Loucy (cell line): ENCODE measurements at regions not wholly inside any gene's neighbourhood (a gene's known extent, or its start where the extent isn't known, plus 50 kb on each side); places are given as distances from the start of the nearest gene placed in this dataset.

ENCODE experiments used
- EZH2phosphoT487 ChIP-seq: fragments of 200-600 bp; IDR thresholded peaks from 2 replicates; pipeline ENCODE4 v1.6.1; 2018; ENCODE audit warnings: antibody characterized with exemption, mild to moderate bottlenecking, moderate library complexity, borderline replicate concordance
- TF ChIP-seq, protein P1 (sequence below): fragments of 200-600 bp; sonication (generic); conservative IDR thresholded peaks from 2 replicates; pipeline ENCODE4 v1.5.1; 2014; ENCODE audit warnings: mild to moderate bottlenecking, antibody characterized with exemption, low read length

- TF ChIP-seq, protein P1, sequence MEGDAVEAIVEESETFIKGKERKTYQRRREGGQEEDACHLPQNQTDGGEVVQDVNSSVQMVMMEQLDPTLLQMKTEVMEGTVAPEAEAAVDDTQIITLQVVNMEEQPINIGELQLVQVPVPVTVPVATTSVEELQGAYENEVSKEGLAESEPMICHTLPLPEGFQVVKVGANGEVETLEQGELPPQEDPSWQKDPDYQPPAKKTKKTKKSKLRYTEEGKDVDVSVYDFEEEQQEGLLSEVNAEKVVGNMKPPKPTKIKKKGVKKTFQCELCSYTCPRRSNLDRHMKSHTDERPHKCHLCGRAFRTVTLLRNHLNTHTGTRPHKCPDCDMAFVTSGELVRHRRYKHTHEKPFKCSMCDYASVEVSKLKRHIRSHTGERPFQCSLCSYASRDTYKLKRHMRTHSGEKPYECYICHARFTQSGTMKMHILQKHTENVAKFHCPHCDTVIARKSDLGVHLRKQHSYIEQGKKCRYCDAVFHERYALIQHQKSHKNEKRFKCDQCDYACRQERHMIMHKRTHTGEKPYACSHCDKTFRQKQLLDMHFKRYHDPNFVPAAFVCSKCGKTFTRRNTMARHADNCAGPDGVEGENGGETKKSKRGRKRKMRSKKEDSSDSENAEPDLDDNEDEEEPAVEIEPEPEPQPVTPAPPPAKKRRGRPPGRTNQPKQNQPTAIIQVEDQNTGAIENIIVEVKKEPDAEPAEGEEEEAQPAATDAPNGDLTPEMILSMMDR = no peak
- no peak for TF ChIP-seq EZH2phosphoT487
Observed at GRCh38 chr2:239514754-239515530, 114.1 kb upstream of the HDAC4 start.
